Caco-2 (cell line): ENCODE measurements at regions not wholly inside any gene's neighbourhood (a gene's known extent, or its start where the extent isn't known, plus 50 kb on each side); places are given as distances from the start of the nearest gene placed in this dataset.

Experiments
- BruUV-seq: library from RNA; stranded (reverse); fragments of 400-500 nt; replicated peaks from 2 replicates; lab custom pipeline; 2021; lab: Mats Ljungman, UMichigan
- CTCF ChIA-PET: fragments of 300-600 bp; sonication (Branson Sonifier 250); formaldehyde crosslinking; loops from one replicate; lab custom pipeline; 2022; ENCODE audit warnings: antibody characterized with exemption; lab: Charles Lee
- POLR2A ChIA-PET: fragments of 300-600 bp; sonication (Branson Sonifier 250); formaldehyde crosslinking; loops from one replicate; lab custom pipeline; 2022; ENCODE audit warnings: antibody characterized with exemption; lab: Charles Lee
- DNase-seq, 2 experiments: peaks; one replicate each; pipeline versions ENCODE4 v3.0.0 to v3.0.0-alpha.2; 2020 to 2022
- H3K27me3 ChIP-seq: replicated peaks from 2 replicates; pipeline ENCODE4 v1.6.0; 2011; ENCODE audit warnings: low read length; ENCODE audit not compliant: control insufficient read depth, insufficient read depth
- H3K36me3 ChIP-seq: 2 replicates; pipeline ENCODE4 v1.5.1; 2011; ENCODE audit warnings: low read length; ENCODE audit not compliant: control insufficient read depth, insufficient read depth
- H3K4me1 ChIP-seq: fragments of 250-450 bp; sonication (Bioruptor Pico); 2 replicates; pipeline ENCODE4 v1.5.1; 2020; ENCODE audit warnings: mild to moderate bottlenecking
- H3K4me3 ChIP-seq: 2 replicates; pipeline ENCODE4 v1.5.1; 2011; ENCODE audit warnings: low read depth, mild to moderate bottlenecking, control low read depth, low read length
- H3K9me3 ChIP-seq: fragments of 250-450 bp; sonication (Bioruptor Pico); 2 replicates; pipeline ENCODE4 v1.5.1; 2020; ENCODE audit warnings: mild to moderate bottlenecking, moderate library complexity
- H3K27ac Mint-ChIP-seq: one replicate; pipeline ENCODE4 v1.8.0; 2022; ENCODE audit warnings: mixed read lengths; ENCODE audit not compliant: unreplicated experiment
- H3K27me3 Mint-ChIP-seq: one replicate; pipeline ENCODE4 v1.8.0; 2022; ENCODE audit warnings: mixed read lengths; ENCODE audit not compliant: insufficient read depth, unreplicated experiment
- H3K36me3 Mint-ChIP-seq: one replicate; pipeline ENCODE4 v1.8.0; 2022; ENCODE audit warnings: mild to moderate bottlenecking, mixed read lengths; ENCODE audit not compliant: insufficient read depth, unreplicated experiment
- H3K4me1 Mint-ChIP-seq: one replicate; pipeline ENCODE4 v1.8.0; 2022; ENCODE audit warnings: low read depth, mixed read lengths; ENCODE audit not compliant: unreplicated experiment
- H3K4me3 Mint-ChIP-seq: one replicate; pipeline ENCODE4 v1.8.0; 2022; ENCODE audit warnings: mild to moderate bottlenecking, moderate library complexity, mixed read lengths; ENCODE audit not compliant: unreplicated experiment
- H3K9me3 Mint-ChIP-seq: one replicate; pipeline ENCODE4 v1.8.0; 2022; ENCODE audit warnings: mixed read lengths; ENCODE audit not compliant: unreplicated experiment
- CTCF ChIP-seq, 2 experiments: fragments of 200-600 bp in 1 of 2; IDR thresholded peaks; 1 replicate in 1 of 2; 2 replicates in 1 of 2; pipeline versions ENCODE4 v1.5.1 to v1.8.0; 2011 to 2022; ENCODE audit warnings: antibody characterized with exemption in 1 of 2, control low read depth in 1 of 2, inconsistent platforms in 1 of 2, low read depth in 1 of 2, low read length in 1 of 2, mild to moderate bottlenecking in 1 of 2, moderate library complexity in 1 of 2; ENCODE audit not compliant: insufficient read depth in 1 of 2, severe bottlenecking in 1 of 2, unreplicated experiment in 1 of 2
- intact Hi-C: fragments of 100-400 bp; cut with micrococcal nuclease; formaldehyde crosslinking; loops from one replicate; pipeline ENCODE4 v1.10.0; 2022; ENCODE audit not compliant: unreplicated experiment

DNA sequence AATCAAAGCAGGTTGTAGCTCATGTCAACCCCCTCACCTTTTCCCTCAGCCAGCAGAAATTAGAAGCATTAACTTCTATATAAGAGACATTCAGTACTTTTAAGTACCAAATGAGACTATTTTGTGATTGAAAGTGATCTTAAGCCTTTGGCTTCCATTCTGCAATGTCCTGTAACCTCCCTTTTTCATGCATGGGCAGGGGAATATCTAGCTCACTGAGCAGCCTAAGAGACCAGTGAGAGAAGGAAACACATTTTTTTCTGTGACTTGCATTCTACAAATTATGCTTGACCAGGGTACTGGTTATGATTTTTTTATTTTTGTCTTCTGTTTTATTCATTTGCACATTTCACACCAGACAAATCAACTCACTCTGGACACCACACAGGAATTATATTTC lies 369.6 kb downstream of the KCTD12 start:
- no peaks in the 10 kb centered on the region for H3K36me3 Mint-ChIP-seq
- no peak overlapping the region for H3K27ac Mint-ChIP-seq
- Histone ChIP-seq H3K36me3 (no peaks in the 10 kb centered on the region), H3K27me3 (no peaks in the 10 kb centered on the region), H3K9me3 (no peaks in the 10 kb centered on the region), H3K4me3 (no peak overlapping the region), H3K4me1 (no peaks in the 10 kb centered on the region)
- CTCF ChIA-PET = no interaction called here
- peaks cover 13% of the 10 kb centered on the region for H3K27me3 Mint-ChIP-seq
- no peak overlapping the region for H3K4me3 Mint-ChIP-seq
- intact Hi-C loops = no loop called here
- BruUV-seq = no TSS peak
- DNase-seq = no peak
- POLR2A ChIA-PET = no interaction called here
- no peak for TF ChIP-seq CTCF (IDR thresholded peaks at IDR 0.05; ENCODE audit: insufficient read depth in 1 of 2, low read depth in 1 of 2, low read length in 1 of 2, severe bottlenecking in 1 of 2, unreplicated experiment in 1 of 2)
- H3K4me1 Mint-ChIP-seq = no peaks in the 10 kb centered on the region
- H3K9me3 Mint-ChIP-seq = no peaks in the 10 kb centered on the region

DNA sequence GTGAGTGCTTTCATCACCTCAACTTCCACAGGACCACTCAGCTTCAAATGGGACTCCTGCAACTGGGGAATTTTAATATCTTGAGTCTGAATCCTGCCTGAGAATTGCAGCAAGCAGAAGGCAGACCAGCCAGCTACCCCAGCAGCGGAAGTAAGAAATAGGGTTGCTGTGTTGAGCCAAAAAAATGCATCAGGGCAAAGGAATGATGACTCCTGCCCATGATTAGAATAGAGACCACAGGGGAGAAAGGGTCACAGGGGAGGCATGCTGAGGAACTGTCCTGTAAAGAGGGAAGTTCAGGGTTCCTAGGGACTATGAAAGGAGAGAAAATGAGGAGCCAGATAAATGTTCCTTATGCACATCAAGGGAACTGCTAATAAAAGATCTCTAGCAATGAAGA lies 370.2 kb downstream of the KCTD12 start:
- H3K27me3 Mint-ChIP-seq = peaks cover 13% of the 10 kb centered on the region
- POLR2A ChIA-PET = no interaction called here
- CTCF ChIA-PET = no interaction called here
- BruUV-seq = no TSS peak
- no peak overlapping the region for H3K4me3 ChIP-seq
- H3K4me1 ChIP-seq = no peaks in the 10 kb centered on the region
- no peaks in the 10 kb centered on the region for H3K4me1 Mint-ChIP-seq
- H3K36me3 Mint-ChIP-seq = no peaks in the 10 kb centered on the region
- DNase-seq = no peak
- no peaks in the 10 kb centered on the region for H3K27me3 ChIP-seq
- H3K27ac Mint-ChIP-seq = no peak overlapping the region
- no peak for TF ChIP-seq CTCF (IDR thresholded peaks at IDR 0.05; ENCODE audit: insufficient read depth in 1 of 2, low read depth in 1 of 2, low read length in 1 of 2, severe bottlenecking in 1 of 2, unreplicated experiment in 1 of 2)
- no peak overlapping the region for H3K4me3 Mint-ChIP-seq
- no peaks in the 10 kb centered on the region for H3K9me3 ChIP-seq
- no peaks in the 10 kb centered on the region for H3K9me3 Mint-ChIP-seq
- H3K36me3 ChIP-seq = no peaks in the 10 kb centered on the region
- intact Hi-C loops = no loop called here

DNA sequence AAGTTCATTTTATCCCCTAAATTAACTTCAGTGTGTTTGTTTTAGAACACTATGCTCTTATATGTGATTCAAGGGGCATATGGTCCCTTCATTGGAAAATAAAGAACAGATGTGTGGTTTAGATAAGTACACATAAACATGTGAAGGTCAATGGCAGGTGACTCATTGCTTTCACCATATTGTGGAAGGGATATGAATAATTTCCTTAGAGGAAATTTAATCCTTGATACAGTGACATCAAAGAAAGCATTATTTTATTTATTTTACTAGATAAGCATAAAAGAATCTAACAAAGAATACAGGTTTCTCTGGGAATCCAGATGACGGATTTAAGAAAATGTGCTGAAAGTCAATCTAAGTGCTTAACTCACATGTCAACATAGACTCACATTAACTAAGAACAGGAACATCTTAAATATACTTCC lies 373.5 kb downstream of the KCTD12 start:
- intact Hi-C loops = no loop called here
- no peaks in the 10 kb centered on the region for H3K9me3 Mint-ChIP-seq

More for the DNA sequence above, 373.5 kb downstream of the KCTD12 start:
- H3K27me3 ChIP-seq = no peaks in the 10 kb centered on the region
- TF ChIP-seq CTCF (IDR thresholded peaks at IDR 0.05; ENCODE audit: insufficient read depth in 1 of 2, low read depth in 1 of 2, low read length in 1 of 2, severe bottlenecking in 1 of 2, unreplicated experiment in 1 of 2) = no peak
- no peak for DNase-seq
- Mint-ChIP-seq H3K27me3 (peaks cover 13% of the 10 kb centered on the region), H3K4me3 (no peak overlapping the region), H3K27ac (no peak overlapping the region), H3K36me3 (no peaks in the 10 kb centered on the region), H3K4me1 (no peaks in the 10 kb centered on the region)
- H3K4me1 ChIP-seq = no peaks in the 10 kb centered on the region
- H3K9me3 ChIP-seq = no peaks in the 10 kb centered on the region; the same call in 1 of the 2 replicates
- H3K4me3 ChIP-seq = no peak overlapping the region
- ChIA-PET CTCF (no interaction called here), POLR2A (no interaction called here)
- BruUV-seq = no TSS peak
- H3K36me3 ChIP-seq = no peaks in the 10 kb centered on the region
